HCT116 (cell line): ENCODE measurements at regions not wholly inside any gene's neighbourhood (a gene's known extent, or its start where the extent isn't known, plus 50 kb on each side); places are given as distances from the start of the nearest gene placed in this dataset.

Source experiments
- EZH2 ChIP-seq: fragments of 200-600 bp; sonication (generic); IDR thresholded peaks from 2 replicates; pipeline ENCODE4 v1.6.1; 2017; ENCODE audit warnings: antibody characterized with exemption, mixed run types
- FOSL1 ChIP-seq: IDR thresholded peaks from 2 replicates; pipeline ENCODE4 v1.6.1; 2012; ENCODE audit warnings: low read depth
- POLR2A ChIP-seq: IDR thresholded peaks from 2 replicates; pipeline ENCODE4 v1.7.0; 2011; ENCODE audit warnings: borderline replicate concordance; ENCODE audit not compliant: insufficient read depth, insufficient read length; ENCODE audit errors: extremely low read depth
- POLR2AphosphoS5 ChIP-seq: IDR thresholded peaks from 2 replicates; pipeline ENCODE4 v1.6.1; 2011; ENCODE audit warnings: mild to moderate bottlenecking, low read depth, low read length, moderate library complexity
- RAD21 ChIP-seq: IDR thresholded peaks from 2 replicates; pipeline ENCODE4 v1.6.1; 2012; ENCODE audit warnings: low read depth, mild to moderate bottlenecking
- YY1 ChIP-seq: IDR thresholded peaks from 2 replicates; pipeline ENCODE4 v1.6.1; 2011; ENCODE audit warnings: low read length, low read depth, moderate library complexity, mild to moderate bottlenecking; ENCODE audit not compliant: insufficient replicate concordance; ENCODE audit errors: extremely low read depth
- TF ChIP-seq, protein P1 (sequence below): IDR thresholded peaks from 2 replicates; pipeline ENCODE4 v1.6.1; 2012
- TF ChIP-seq, protein P2 (sequence below), 3 experiments: fragments of 200-600 bp in 1 of 3; sonication (generic) in 1 of 3; IDR thresholded peaks in 2 of 3; conservative IDR thresholded peaks in 1 of 3; 2 replicates each; pipeline ENCODE4 v1.5.1; 2012 to 2017; ENCODE audit warnings: low read depth in 2 of 3, low read length in 2 of 3, antibody characterized with exemption in 1 of 3, borderline replicate concordance in 1 of 3, control low read depth in 1 of 3, mild to moderate bottlenecking in 1 of 3, mixed read lengths in 1 of 3, mixed run types in 1 of 3, moderate library complexity in 1 of 3; ENCODE audit not compliant: insufficient read depth in 1 of 3

DNA sequence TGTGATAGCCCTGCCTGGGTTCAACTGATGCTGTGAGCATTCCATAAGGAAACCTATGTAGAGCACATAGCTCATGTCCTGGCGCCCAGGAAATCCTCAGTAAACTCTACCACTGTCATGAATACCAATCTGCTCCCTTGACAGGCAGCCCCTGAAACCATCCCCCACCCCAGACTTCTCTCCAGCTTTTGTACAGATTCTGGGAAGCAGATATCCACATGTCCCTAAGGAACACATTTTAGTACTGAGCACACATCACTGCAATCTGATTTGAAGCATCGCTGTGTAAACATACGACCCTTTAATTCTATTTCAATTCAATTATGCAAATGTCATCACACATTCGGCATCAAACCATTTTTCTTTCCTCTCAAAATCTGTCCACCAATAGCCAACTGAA lies 89.5 kb upstream of the FSTL4 start:
- TF ChIP-seq, protein P1, sequence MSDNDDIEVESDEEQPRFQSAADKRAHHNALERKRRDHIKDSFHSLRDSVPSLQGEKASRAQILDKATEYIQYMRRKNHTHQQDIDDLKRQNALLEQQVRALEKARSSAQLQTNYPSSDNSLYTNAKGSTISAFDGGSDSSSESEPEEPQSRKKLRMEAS = no peak
- no peak for TF ChIP-seq RAD21
- no peak for TF ChIP-seq FOSL1
- TF ChIP-seq, protein P2, sequence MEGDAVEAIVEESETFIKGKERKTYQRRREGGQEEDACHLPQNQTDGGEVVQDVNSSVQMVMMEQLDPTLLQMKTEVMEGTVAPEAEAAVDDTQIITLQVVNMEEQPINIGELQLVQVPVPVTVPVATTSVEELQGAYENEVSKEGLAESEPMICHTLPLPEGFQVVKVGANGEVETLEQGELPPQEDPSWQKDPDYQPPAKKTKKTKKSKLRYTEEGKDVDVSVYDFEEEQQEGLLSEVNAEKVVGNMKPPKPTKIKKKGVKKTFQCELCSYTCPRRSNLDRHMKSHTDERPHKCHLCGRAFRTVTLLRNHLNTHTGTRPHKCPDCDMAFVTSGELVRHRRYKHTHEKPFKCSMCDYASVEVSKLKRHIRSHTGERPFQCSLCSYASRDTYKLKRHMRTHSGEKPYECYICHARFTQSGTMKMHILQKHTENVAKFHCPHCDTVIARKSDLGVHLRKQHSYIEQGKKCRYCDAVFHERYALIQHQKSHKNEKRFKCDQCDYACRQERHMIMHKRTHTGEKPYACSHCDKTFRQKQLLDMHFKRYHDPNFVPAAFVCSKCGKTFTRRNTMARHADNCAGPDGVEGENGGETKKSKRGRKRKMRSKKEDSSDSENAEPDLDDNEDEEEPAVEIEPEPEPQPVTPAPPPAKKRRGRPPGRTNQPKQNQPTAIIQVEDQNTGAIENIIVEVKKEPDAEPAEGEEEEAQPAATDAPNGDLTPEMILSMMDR (IDR thresholded peaks at IDR 0.05 in 2 of 3, conservative IDR thresholded peaks at IDR 0.05 in 1 of 3; ENCODE audit: borderline replicate concordance in 1 of 3, insufficient read depth in 1 of 3, low read depth in 2 of 3, low read length in 2 of 3) = no peak
- TF ChIP-seq EZH2 = no peak
- no peak for TF ChIP-seq POLR2AphosphoS5
- no peak for TF ChIP-seq YY1
- TF ChIP-seq POLR2A = no peak
